HCT116 (cell line): ENCODE measurements at regions not wholly inside any gene's neighbourhood (a gene's known extent, or its start where the extent isn't known, plus 50 kb on each side); places are given as distances from the start of the nearest gene placed in this dataset.

ENCODE experiments used
- CTCF ChIP-seq, 3 experiments: fragments of 200-600 bp in 1 of 3; sonication (generic) in 1 of 3; IDR thresholded peaks in 2 of 3; conservative IDR thresholded peaks in 1 of 3; 2 replicates each; pipeline ENCODE4 v1.5.1; 2012 to 2017; ENCODE audit warnings: low read depth in 2 of 3, low read length in 2 of 3, antibody characterized with exemption in 1 of 3, borderline replicate concordance in 1 of 3, control low read depth in 1 of 3, mild to moderate bottlenecking in 1 of 3, mixed read lengths in 1 of 3, mixed run types in 1 of 3, moderate library complexity in 1 of 3; ENCODE audit not compliant: insufficient read depth in 1 of 3
- JUND ChIP-seq: IDR thresholded peaks from 2 replicates; pipeline ENCODE4 v1.6.1; 2012
- ZNF274 ChIP-seq: fragments of 200-500 bp; sonication (Bioruptor generic); IDR thresholded peaks from 2 replicates; pipeline ENCODE4 v1.6.1; 2014; ENCODE audit warnings: mild to moderate bottlenecking, low read depth, low read length, inconsistent platforms
- TF ChIP-seq, protein P1 (sequence below): IDR thresholded peaks from 2 replicates; pipeline ENCODE4 v1.6.1; 2012; ENCODE audit warnings: low read depth

GRCh38 chr6:81802356-81802755 lies 49.9 kb upstream of the TENT5A start:
- TF ChIP-seq JUND (no peak), ZNF274 (no peak), CTCF (IDR thresholded peaks at IDR 0.05 in 2 of 3, conservative IDR thresholded peaks at IDR 0.05 in 1 of 3; ENCODE audit: borderline replicate concordance in 1 of 3, insufficient read depth in 1 of 3, low read depth in 2 of 3, low read length in 2 of 3) (no peak)
- TF ChIP-seq, protein P1, sequence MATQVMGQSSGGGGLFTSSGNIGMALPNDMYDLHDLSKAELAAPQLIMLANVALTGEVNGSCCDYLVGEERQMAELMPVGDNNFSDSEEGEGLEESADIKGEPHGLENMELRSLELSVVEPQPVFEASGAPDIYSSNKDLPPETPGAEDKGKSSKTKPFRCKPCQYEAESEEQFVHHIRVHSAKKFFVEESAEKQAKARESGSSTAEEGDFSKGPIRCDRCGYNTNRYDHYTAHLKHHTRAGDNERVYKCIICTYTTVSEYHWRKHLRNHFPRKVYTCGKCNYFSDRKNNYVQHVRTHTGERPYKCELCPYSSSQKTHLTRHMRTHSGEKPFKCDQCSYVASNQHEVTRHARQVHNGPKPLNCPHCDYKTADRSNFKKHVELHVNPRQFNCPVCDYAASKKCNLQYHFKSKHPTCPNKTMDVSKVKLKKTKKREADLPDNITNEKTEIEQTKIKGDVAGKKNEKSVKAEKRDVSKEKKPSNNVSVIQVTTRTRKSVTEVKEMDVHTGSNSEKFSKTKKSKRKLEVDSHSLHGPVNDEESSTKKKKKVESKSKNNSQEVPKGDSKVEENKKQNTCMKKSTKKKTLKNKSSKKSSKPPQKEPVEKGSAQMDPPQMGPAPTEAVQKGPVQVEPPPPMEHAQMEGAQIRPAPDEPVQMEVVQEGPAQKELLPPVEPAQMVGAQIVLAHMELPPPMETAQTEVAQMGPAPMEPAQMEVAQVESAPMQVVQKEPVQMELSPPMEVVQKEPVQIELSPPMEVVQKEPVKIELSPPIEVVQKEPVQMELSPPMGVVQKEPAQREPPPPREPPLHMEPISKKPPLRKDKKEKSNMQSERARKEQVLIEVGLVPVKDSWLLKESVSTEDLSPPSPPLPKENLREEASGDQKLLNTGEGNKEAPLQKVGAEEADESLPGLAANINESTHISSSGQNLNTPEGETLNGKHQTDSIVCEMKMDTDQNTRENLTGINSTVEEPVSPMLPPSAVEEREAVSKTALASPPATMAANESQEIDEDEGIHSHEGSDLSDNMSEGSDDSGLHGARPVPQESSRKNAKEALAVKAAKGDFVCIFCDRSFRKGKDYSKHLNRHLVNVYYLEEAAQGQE = no peak
